Effector memory CD8-positive, alpha-beta T cell (primary cell): ENCODE measurements at regions not wholly inside any gene's neighbourhood (a gene's known extent, or its start where the extent isn't known, plus 50 kb on each side); places are given as distances from the start of the nearest gene placed in this dataset.

ENCODE experiments used
- ATAC-seq: fragments of 150-1000 bp; cut with Tn5 transposase; replicated peaks from 2 replicates; pipeline ENCODE4 v1.10.0; 2021; ENCODE audit warnings: mild to moderate bottlenecking, moderate library complexity
- DNase-seq, 3 experiments: peaks; one replicate each; pipeline ENCODE4 v3.0.0; 2021
- H3K27ac Mint-ChIP-seq, 2 donors: one replicate each; pipeline ENCODE4 v1.8.0; 2022; ENCODE audit warnings: mild to moderate bottlenecking in 2 of 2, mixed read lengths in 2 of 2, moderate library complexity in 2 of 2
- H3K27me3 Mint-ChIP-seq, 2 donors: one replicate each; pipeline ENCODE4 v1.8.0; 2022; ENCODE audit warnings: mixed read lengths in 2 of 2
- H3K36me3 Mint-ChIP-seq: one replicate; pipeline ENCODE4 v1.8.0; 2022; ENCODE audit warnings: mild to moderate bottlenecking, moderate library complexity, mixed read lengths; ENCODE audit not compliant: insufficient read depth
- H3K4me1 Mint-ChIP-seq, 2 donors: one replicate each; pipeline ENCODE4 v1.8.0; 2022; ENCODE audit warnings: low read depth in 2 of 2, mixed read lengths in 2 of 2
- H3K4me3 Mint-ChIP-seq, 2 donors: one replicate each; pipeline ENCODE4 v1.8.0; 2022; ENCODE audit warnings: mild to moderate bottlenecking in 2 of 2, mixed read lengths in 2 of 2, moderate library complexity in 2 of 2
- H3K9me3 Mint-ChIP-seq, 2 donors: one replicate each; pipeline ENCODE4 v1.8.0; 2022; ENCODE audit warnings: mixed read lengths in 2 of 2

- H3K9me3 Mint-ChIP-seq, result peaks cover 6 to 14% of the 10 kb centered on the region in 2 donors
- H3K4me1 Mint-ChIP-seq, result no peaks in the 10 kb centered on the region
- no peak overlapping the region for H3K4me3 Mint-ChIP-seq
- H3K27me3 Mint-ChIP-seq, result no peaks in the 10 kb centered on the region
- no peak for ATAC-seq
- no peak overlapping the region for H3K27ac Mint-ChIP-seq
- no peaks in the 10 kb centered on the region for H3K36me3 Mint-ChIP-seq
- no peak for DNase-seq
These were observed 369.6 kb downstream of the FBXO15 start for GRCh38 chr18:73778032-73778359.

- no peak for DNase-seq
- H3K36me3 Mint-ChIP-seq, result no peaks in the 10 kb centered on the region
These were observed 370.1 kb downstream of the FBXO15 start for GRCh38 chr18:73777356-73778031.

GRCh38 chr18:73774811-73775509, 372.7 kb downstream of the FBXO15 start:
- Mint-ChIP-seq H3K4me1 (no peaks in the 10 kb centered on the region), H3K27ac (no peak overlapping the region), H3K4me3 (no peak overlapping the region), H3K9me3 (peaks cover 1 to 7% of the 10 kb centered on the region in 2 donors), H3K27me3 (no peaks in the 10 kb centered on the region), H3K36me3 (no peaks in the 10 kb centered on the region)
- DNase-seq (no peak), ATAC-seq (no peak)

More at GRCh38 chr18:73777356-73778031, 370.1 kb downstream of the FBXO15 start:
- ATAC-seq, result no peak
- Mint-ChIP-seq H3K27me3 (no peaks in the 10 kb centered on the region), H3K4me1 (no peaks in the 10 kb centered on the region), H3K4me3 (no peak overlapping the region), H3K27ac (no peak overlapping the region), H3K9me3 (peaks cover 6 to 14% of the 10 kb centered on the region in 2 donors)

- H3K27ac Mint-ChIP-seq, result no peak overlapping the region
- DNase-seq, result no peak
- H3K4me1 Mint-ChIP-seq, result peaks cover 0 to 3% of the 10 kb centered on the region in 2 donors
- peaks cover 6% of the 10 kb centered on the region in 2 donors for H3K9me3 Mint-ChIP-seq
- ATAC-seq, result no peak
- no peak overlapping the region for H3K4me3 Mint-ChIP-seq
- H3K27me3 Mint-ChIP-seq, result no peaks in the 10 kb centered on the region
- no peaks in the 10 kb centered on the region for H3K36me3 Mint-ChIP-seq
These were observed 379.6 kb downstream of the FBXO15 start for GRCh38 chr18:73768043-73768442.

- DNase-seq, result no peak
These were observed 380.6 kb downstream of the FBXO15 start for GRCh38 chr18:73766910-73767515.

GRCh38 chr18:73758446-73758845, 389.2 kb downstream of the FBXO15 start:
- no peaks in the 10 kb centered on the region for H3K27me3 Mint-ChIP-seq
- no peaks in the 10 kb centered on the region for H3K36me3 Mint-ChIP-seq
- H3K4me1 Mint-ChIP-seq, result no peaks in the 10 kb centered on the region
- no peak overlapping the region for H3K4me3 Mint-ChIP-seq
- H3K9me3 Mint-ChIP-seq, result peaks cover 11 to 19% of the 10 kb centered on the region in 2 donors
- no peak for DNase-seq
- no peak overlapping the region for H3K27ac Mint-ChIP-seq
- ATAC-seq, result no peak

More at GRCh38 chr18:73766910-73767515, 380.6 kb downstream of the FBXO15 start:
- H3K27ac Mint-ChIP-seq, result no peak overlapping the region
- no peak for ATAC-seq
- no peaks in the 10 kb centered on the region for H3K27me3 Mint-ChIP-seq
- peaks cover 8 to 9% of the 10 kb centered on the region in 2 donors for H3K9me3 Mint-ChIP-seq
- no peaks in the 10 kb centered on the region for H3K36me3 Mint-ChIP-seq
- H3K4me1 Mint-ChIP-seq, result peaks cover 0 to 3% of the 10 kb centered on the region in 2 donors
- H3K4me3 Mint-ChIP-seq, result no peak overlapping the region

GRCh38 chr18:73756256-73757091, 391.2 kb downstream of the FBXO15 start:
- peaks cover 8% of the 10 kb centered on the region in 2 donors for H3K9me3 Mint-ChIP-seq
- H3K27ac Mint-ChIP-seq, result no peak overlapping the region
- no peak overlapping the region for H3K4me3 Mint-ChIP-seq
- no peaks in the 10 kb centered on the region for H3K4me1 Mint-ChIP-seq
- H3K36me3 Mint-ChIP-seq, result no peaks in the 10 kb centered on the region
- H3K27me3 Mint-ChIP-seq, result no peaks in the 10 kb centered on the region
- no peak for ATAC-seq
- no peak for DNase-seq

- no peaks in the 10 kb centered on the region for H3K4me1 Mint-ChIP-seq
- H3K4me3 Mint-ChIP-seq, result no peak overlapping the region
- DNase-seq (no peak), ATAC-seq (no peak)
- H3K27ac Mint-ChIP-seq, result no peak overlapping the region
- H3K27me3 Mint-ChIP-seq, result no peaks in the 10 kb centered on the region
- H3K9me3 Mint-ChIP-seq, result peaks cover 8 to 9% of the 10 kb centered on the region in 2 donors
- H3K36me3 Mint-ChIP-seq, result no peaks in the 10 kb centered on the region
These were observed 394.7 kb downstream of the FBXO15 start for GRCh38 chr18:73752965-73753364.

- Mint-ChIP-seq H3K36me3 (no peaks in the 10 kb centered on the region), H3K9me3 (peaks cover 8 to 10% of the 10 kb centered on the region in 2 donors), H3K4me1 (no peaks in the 10 kb centered on the region), H3K4me3 (no peak overlapping the region), H3K27ac (no peak overlapping the region), H3K27me3 (no peaks in the 10 kb centered on the region)
- DNase-seq (no peak), ATAC-seq (no peak)
These were observed 395.1 kb downstream of the FBXO15 start for GRCh38 chr18:73752546-73752945.

- Mint-ChIP-seq H3K36me3 (no peaks in the 10 kb centered on the region), H3K9me3 (peaks cover 0 to 4% of the 10 kb centered on the region in 2 donors), H3K27ac (no peak overlapping the region), H3K4me3 (no peak overlapping the region), H3K27me3 (no peaks in the 10 kb centered on the region), H3K4me1 (no peaks in the 10 kb centered on the region)
- ATAC-seq (no peak), DNase-seq (no peak)
These were observed 397.6 kb downstream of the FBXO15 start for GRCh38 chr18:73750052-73750451.

GRCh38 chr18:73749304-73749703, 398.3 kb downstream of the FBXO15 start:
- ATAC-seq, result no peak
- DNase-seq, result no peak
- H3K27ac Mint-ChIP-seq, result no peak overlapping the region
- peaks cover 0 to 4% of the 10 kb centered on the region in 2 donors for H3K9me3 Mint-ChIP-seq
- H3K4me1 Mint-ChIP-seq, result no peaks in the 10 kb centered on the region
- H3K36me3 Mint-ChIP-seq, result no peaks in the 10 kb centered on the region
- H3K27me3 Mint-ChIP-seq, result no peaks in the 10 kb centered on the region
- no peak overlapping the region for H3K4me3 Mint-ChIP-seq

GRCh38 chr18:73748731-73749130, 398.9 kb downstream of the FBXO15 start:
- H3K9me3 Mint-ChIP-seq, result peaks cover 0 to 7% of the 10 kb centered on the region in 2 donors
- no peaks in the 10 kb centered on the region for H3K36me3 Mint-ChIP-seq
- no peaks in the 10 kb centered on the region for H3K4me1 Mint-ChIP-seq
- no peak for ATAC-seq
- DNase-seq, result no peak
- no peak overlapping the region for H3K4me3 Mint-ChIP-seq
- H3K27me3 Mint-ChIP-seq, result no peaks in the 10 kb centered on the region
- H3K27ac Mint-ChIP-seq, result no peak overlapping the region

- H3K9me3 Mint-ChIP-seq, result peaks cover 0 to 8% of the 10 kb centered on the region in 2 donors
- ATAC-seq (no peak), DNase-seq (no peak)
- no peaks in the 10 kb centered on the region for H3K4me1 Mint-ChIP-seq
- H3K36me3 Mint-ChIP-seq, result peaks cover 3% of the 10 kb centered on the region
- H3K27ac Mint-ChIP-seq, result no peak overlapping the region
- H3K4me3 Mint-ChIP-seq, result no peak overlapping the region
- no peaks in the 10 kb centered on the region for H3K27me3 Mint-ChIP-seq
These were observed 401.5 kb downstream of the FBXO15 start for GRCh38 chr18:73746101-73746500.
